ENCODE measurements at regions not wholly inside any gene's neighbourhood (a gene's known extent, or its start where the extent isn't known, plus 50 kb on each side); places are given as distances from the start of the nearest gene placed in this dataset.

- no peak overlapping the region for H3K4me3 ChIP-seq (ENCODE audit: low read length, poor library complexity, severe bottlenecking)
- H3K9me3 ChIP-seq (ENCODE audit: insufficient read depth, low read depth, low read length): no peaks in the 10 kb centered on the region
- TF ChIP-seq EZH2phosphoT487 (IDR thresholded peaks at IDR 0.05; ENCODE audit: borderline replicate concordance) (no peak), CTCF (conservative IDR thresholded peaks at IDR 0.05; ENCODE audit: low read length) (no peak)
- no peak overlapping the region for H3K4me2 ChIP-seq (ENCODE audit: low read depth, low read length, poor library complexity, severe bottlenecking)
- no peak overlapping the region for H2AFZ ChIP-seq (ENCODE audit: low read length)
- H3K9me2 ChIP-seq (replicated peaks; ENCODE audit: low read depth, low read length): no peaks in the 10 kb centered on the region
- no peaks in the 10 kb centered on the region for H3K27me3 ChIP-seq (ENCODE audit: insufficient read depth, low read length, poor library complexity, severe bottlenecking)
- H3F3A ChIP-seq (ENCODE audit: low read depth): no peaks in the 10 kb centered on the region
- H3K79me2 ChIP-seq (ENCODE audit: insufficient read depth, low read length): no peaks in the 10 kb centered on the region
- H3K4me1 ChIP-seq (ENCODE audit: insufficient read depth, low read length, poor library complexity, severe bottlenecking): no peaks in the 10 kb centered on the region
- H4K20me1 ChIP-seq (ENCODE audit: insufficient read depth, low read length, poor library complexity, severe bottlenecking): no peaks in the 10 kb centered on the region
- no peak overlapping the region for H3K9ac ChIP-seq (ENCODE audit: low read depth, low read length, poor library complexity, severe bottlenecking)
- no peaks in the 10 kb centered on the region for H3K36me3 ChIP-seq (ENCODE audit: insufficient read depth, low read length)
Observed at GRCh38 chr18:73942081-73942625, 205.5 kb downstream of the FBXO15 start.

GRCh38 chr18:73940721-73941120 lies 206.9 kb downstream of the FBXO15 start:
- Histone ChIP-seq H3K4me3 (ENCODE audit: low read length, poor library complexity, severe bottlenecking) (no peak overlapping the region), H3K9me2 (replicated peaks; ENCODE audit: low read depth, low read length) (no peaks in the 10 kb centered on the region), H3K4me1 (ENCODE audit: insufficient read depth, low read length, poor library complexity, severe bottlenecking) (no peaks in the 10 kb centered on the region), H3K27me3 (ENCODE audit: insufficient read depth, low read length, poor library complexity, severe bottlenecking) (no peaks in the 10 kb centered on the region), H3K36me3 (ENCODE audit: insufficient read depth, low read length) (no peaks in the 10 kb centered on the region), H3K9me3 (ENCODE audit: insufficient read depth, low read depth, low read length) (no peaks in the 10 kb centered on the region), H4K20me1 (ENCODE audit: insufficient read depth, low read length, poor library complexity, severe bottlenecking) (no peaks in the 10 kb centered on the region), H3K9ac (ENCODE audit: low read depth, low read length, poor library complexity, severe bottlenecking) (no peak overlapping the region), H3F3A (ENCODE audit: low read depth) (no peaks in the 10 kb centered on the region), H3K79me2 (ENCODE audit: insufficient read depth, low read length) (no peaks in the 10 kb centered on the region), H2AFZ (ENCODE audit: low read length) (no peak overlapping the region), H3K4me2 (ENCODE audit: low read depth, low read length, poor library complexity, severe bottlenecking) (no peak overlapping the region)
- TF ChIP-seq EZH2phosphoT487 (IDR thresholded peaks at IDR 0.05; ENCODE audit: borderline replicate concordance) (no peak), CTCF (conservative IDR thresholded peaks at IDR 0.05; ENCODE audit: low read length) (no peak)

GRCh38 chr18:73939391-73939790 lies 208.2 kb downstream of the FBXO15 start:
- Histone ChIP-seq H3K9ac (ENCODE audit: low read depth, low read length, poor library complexity, severe bottlenecking) (no peak overlapping the region), H3F3A (ENCODE audit: low read depth) (no peaks in the 10 kb centered on the region), H3K27me3 (ENCODE audit: insufficient read depth, low read length, poor library complexity, severe bottlenecking) (no peaks in the 10 kb centered on the region), H3K9me2 (replicated peaks; ENCODE audit: low read depth, low read length) (no peaks in the 10 kb centered on the region), H3K4me1 (ENCODE audit: insufficient read depth, low read length, poor library complexity, severe bottlenecking) (no peaks in the 10 kb centered on the region), H3K36me3 (ENCODE audit: insufficient read depth, low read length) (no peaks in the 10 kb centered on the region), H3K79me2 (ENCODE audit: insufficient read depth, low read length) (no peaks in the 10 kb centered on the region), H2AFZ (ENCODE audit: low read length) (no peak overlapping the region), H4K20me1 (ENCODE audit: insufficient read depth, low read length, poor library complexity, severe bottlenecking) (no peaks in the 10 kb centered on the region), H3K4me3 (ENCODE audit: low read length, poor library complexity, severe bottlenecking) (no peak overlapping the region), H3K9me3 (ENCODE audit: insufficient read depth, low read depth, low read length) (no peaks in the 10 kb centered on the region), H3K4me2 (ENCODE audit: low read depth, low read length, poor library complexity, severe bottlenecking) (no peak overlapping the region)
- TF ChIP-seq EZH2phosphoT487 (IDR thresholded peaks at IDR 0.05; ENCODE audit: borderline replicate concordance) (no peak), CTCF (conservative IDR thresholded peaks at IDR 0.05; ENCODE audit: low read length) (no peak)

All from Loucy (cell line).